SK-N-DZ (cell line): ENCODE measurements at regions not wholly inside any gene's neighbourhood (a gene's known extent, or its start where the extent isn't known, plus 50 kb on each side); places are given as distances from the start of the nearest gene placed in this dataset.

Experiments used
- DNase-seq: peaks from one replicate; pipeline ENCODE4 v3.0.0-alpha.2; 2015; ENCODE audit warnings: low spot score

- no peak for DNase-seq
These were observed 183.2 kb upstream of the DAB2 start for GRCh38 chr5:39608024-39608423.

- DNase-seq: no peak
These were observed 181.8 kb upstream of the DAB2 start for GRCh38 chr5:39606591-39606990.

DNA sequence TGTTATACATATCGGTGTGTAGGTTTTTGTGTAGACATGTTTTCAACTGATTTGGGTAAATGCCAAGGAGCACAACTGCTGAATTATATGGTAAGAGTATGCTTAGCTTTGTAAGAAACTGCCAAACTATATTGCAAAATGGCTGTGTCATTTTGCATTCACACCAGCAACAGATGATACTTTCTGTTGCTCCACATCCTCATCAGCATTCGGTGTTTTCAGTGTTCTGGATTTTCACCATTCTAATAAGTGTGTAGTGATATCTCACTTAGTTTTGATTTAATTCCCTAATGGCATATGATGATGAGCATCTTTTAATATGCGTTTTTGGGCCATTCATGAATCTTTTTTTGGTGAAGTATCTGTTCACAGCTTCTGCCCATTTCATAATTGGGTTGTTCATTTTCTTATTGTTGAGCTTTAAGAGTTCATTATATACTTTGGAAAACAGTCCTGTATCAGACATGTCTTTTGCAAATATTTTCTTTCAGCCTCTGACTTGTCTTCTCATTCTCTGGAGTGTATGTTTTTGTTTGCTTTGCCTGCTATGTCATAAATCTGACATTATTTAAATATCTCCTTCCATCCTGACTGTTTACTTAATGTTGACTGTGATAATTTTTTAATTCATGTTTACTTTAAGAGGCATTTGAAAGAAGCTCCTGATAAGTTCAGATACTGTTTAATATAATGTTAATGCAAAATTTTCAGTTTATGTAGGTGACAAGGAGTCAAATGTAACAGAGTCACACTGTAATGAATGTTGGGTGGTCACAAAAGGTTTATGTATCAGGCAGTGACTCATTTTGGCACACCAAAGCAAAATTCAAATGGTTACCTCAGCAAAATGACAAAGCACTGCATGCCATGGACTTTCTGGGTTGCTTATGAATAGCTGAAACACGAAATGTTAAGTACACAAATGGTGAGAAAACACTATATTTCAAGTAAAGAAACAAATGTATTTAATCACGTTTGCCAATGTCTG, 181.1 kb upstream of the DAB2 start:
- no peak for DNase-seq

- no peak for DNase-seq
These were observed 180.4 kb upstream of the DAB2 start for GRCh38 chr5:39605145-39605544.

DNA sequence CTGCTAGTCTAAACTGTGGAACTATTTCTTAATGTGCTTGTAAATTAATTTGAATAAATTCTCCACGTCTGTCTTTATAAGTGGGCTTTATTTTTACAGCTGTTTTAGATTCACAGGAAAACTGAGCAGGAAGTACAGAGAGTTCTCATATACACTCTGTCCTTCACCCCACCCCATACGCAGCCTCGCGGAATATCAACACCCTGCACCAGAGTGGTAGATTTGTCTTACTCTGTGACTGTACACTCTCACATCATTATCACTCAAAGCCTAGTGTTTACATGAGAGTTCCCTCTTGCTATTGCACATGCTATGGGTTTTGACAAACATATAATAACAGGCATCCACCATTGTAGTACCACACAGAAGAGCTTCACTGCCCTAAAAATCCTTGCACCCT, 179.7 kb upstream of the DAB2 start:
- DNase-seq: no peak

GRCh38 chr5:39599721-39600431, 175.1 kb upstream of the DAB2 start:
- DNase-seq: no peak

DNA sequence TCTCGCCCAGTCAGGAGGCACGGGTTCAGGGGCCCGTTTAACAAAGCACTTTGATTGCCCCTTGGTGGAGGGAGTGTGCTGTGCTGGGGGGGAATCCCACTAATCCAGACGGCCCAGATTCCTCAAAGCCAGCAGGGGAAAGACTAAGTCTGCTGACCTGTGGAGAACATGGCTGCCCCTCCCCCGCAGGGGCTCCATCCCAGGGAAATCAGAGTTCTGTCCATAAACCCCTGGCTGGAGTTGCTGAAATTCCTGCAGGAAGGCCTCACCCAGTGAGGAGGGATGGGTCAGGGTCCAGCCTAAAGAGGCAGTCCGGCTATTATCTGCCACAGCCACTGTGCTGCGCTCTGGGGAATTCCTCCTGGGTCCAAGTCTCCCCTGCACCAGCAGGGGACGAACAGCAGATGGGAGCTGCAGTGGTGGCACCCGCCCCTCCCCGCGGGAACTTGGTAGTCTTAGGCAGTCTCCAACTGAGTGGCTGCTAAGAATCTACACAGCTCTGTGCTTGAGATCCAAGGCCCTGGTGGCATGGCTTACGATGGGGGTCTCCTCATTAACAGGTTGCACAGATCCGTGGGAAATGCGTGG, 174.0 kb upstream of the DAB2 start:
- no peak for DNase-seq

DNA sequence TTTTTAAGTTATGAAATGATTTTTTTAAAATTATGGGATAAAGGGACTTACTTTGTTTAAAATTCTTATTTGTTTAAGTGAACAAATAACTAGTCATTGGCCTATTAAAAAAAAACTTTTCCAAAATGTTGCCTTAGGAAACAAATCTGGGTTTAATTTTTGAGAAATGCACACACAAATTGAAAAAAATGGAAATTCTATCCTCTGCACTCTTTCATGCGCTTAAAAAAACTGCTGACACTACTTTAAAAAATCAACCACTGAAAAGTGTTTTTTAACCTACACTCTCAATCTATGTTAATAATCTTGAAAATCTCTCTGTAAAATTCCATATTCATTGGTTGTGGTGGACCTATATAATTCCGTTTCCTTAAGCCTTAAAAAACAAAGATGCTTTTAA, 163.4 kb upstream of the DAB2 start:
- DNase-seq: no peak

DNA sequence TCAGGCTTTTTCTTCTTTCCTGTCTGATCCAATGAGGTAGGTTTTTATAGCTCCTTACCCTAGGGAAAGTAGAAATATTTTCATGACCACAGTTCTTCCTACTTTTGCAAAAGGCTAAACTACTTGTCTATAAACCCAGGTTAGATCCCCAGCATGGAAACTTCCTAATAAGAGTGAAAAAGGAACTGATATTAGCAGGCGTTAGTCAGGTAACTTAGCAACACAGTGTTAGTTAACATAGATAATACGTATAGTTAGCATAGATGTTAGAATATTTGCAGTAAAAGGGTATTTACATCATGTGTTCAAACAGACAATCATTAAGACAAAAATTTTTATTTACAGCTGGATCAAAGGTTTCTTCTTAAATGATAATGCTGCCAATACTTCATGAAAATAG, 162.9 kb upstream of the DAB2 start:
- no peak for DNase-seq

DNA sequence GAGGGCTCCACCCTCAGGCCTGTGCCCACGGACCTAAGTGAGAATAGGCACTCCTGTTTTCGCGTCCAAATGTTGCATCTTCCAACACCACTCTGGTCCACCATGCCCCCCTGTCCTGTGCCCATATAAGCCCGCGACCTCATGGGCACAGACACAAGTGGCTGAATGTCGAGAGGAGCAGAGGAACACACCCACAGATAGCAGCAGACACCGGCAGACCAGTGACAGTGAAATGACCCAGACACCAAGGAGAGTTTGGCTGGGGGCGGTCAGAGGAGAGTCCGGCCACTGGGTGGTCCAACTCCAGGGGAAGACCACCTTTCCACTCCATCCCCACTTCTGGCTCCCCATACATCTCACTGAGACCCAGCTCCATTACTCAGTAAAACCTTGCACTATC, 161.4 kb upstream of the DAB2 start:
- DNase-seq: no peak

DNA sequence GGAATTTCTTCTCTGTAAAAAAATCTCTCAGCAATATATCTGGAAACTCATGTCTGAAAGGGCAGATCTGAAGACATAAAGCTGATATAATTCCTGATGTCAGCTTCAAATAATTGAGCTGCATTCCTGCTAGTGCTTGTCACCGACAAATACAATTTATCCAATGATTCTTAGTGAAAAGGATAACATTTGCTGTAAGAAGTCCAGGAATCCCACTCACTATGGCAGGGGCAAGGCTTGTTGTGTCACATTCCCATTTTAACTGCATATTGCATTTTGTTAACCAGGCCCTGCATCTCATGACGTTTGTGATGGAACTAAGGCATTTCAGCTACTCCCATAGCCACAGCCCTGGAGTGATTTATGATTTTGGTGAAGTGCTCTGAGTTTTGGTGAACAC, 160.1 kb upstream of the DAB2 start:
- no peak for DNase-seq

DNA sequence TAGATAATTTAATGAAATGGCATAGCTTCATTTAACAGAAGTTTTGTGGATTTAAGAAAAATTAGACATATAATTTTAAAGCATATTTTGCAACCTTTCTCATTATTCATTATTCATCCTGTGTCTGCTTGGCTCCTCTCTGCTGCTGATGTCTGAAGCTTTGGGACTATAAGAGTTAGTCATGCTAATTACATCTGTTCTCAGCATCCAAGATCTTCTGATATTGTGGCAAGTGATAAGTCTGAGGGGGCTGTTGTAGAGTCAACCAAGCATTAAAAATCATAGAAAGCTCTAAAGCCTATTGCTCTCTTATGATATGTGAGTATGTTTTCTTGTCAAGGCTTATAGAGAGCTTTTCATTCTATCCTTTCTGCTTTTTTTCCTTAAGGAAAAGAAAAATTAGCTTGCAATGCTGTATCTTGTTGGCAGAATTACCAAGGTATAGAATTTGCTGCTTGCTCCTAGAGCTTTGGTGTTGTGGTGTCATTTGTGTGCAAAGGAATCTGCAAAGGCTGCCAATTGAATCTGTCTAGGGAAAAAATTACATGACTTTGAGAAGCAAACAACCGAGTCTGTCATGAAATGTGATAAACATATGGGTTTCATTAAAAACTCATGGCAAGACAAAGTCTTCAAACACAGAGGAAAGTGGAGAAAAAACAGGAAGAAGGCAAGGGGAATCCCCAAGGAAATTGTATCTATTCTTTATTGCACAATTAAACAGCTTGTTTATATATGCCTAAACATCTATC, 156.1 kb upstream of the DAB2 start:
- DNase-seq: no peak

DNA sequence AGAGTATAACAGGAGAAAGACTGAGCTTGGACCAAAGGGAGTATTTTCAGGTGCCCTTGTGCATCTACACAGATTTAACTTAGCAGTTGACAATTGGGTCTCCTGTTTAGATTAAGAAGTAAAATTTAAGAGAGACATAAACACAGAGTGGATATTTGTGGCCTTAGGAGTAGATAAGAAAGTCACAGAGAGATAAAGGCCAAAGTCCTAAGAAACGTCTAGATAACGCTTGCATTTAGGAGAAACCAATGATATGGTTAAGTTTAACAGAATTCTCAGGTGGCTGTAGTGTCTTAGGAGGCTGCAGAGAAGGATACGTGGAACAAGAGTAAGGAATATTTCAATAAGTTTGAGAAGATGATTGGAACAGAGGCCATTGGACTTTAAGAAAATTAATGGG, 155.0 kb upstream of the DAB2 start:
- no peak for DNase-seq

- DNase-seq: no peak
These were observed 154.2 kb upstream of the DAB2 start for GRCh38 chr5:39578887-39579497.

DNA sequence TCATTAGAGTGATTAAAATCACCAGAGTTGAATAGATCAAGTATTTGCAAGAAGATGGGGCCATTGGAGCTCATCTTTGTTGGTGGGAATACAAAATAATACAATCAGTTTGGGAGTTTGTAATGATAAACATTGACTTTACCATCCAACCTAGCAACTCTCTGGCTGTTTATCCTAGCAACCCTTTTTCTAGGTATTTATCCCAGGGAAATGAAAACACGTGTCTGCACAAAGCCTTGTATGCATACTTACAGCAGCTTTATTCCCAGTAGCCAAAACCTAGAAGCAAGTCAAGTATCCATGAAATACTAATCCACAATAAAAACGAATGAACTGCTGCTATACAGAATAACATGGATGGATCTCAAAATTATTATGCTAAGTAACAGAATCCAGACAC, 152.7 kb upstream of the DAB2 start:
- DNase-seq: no peak

DNA sequence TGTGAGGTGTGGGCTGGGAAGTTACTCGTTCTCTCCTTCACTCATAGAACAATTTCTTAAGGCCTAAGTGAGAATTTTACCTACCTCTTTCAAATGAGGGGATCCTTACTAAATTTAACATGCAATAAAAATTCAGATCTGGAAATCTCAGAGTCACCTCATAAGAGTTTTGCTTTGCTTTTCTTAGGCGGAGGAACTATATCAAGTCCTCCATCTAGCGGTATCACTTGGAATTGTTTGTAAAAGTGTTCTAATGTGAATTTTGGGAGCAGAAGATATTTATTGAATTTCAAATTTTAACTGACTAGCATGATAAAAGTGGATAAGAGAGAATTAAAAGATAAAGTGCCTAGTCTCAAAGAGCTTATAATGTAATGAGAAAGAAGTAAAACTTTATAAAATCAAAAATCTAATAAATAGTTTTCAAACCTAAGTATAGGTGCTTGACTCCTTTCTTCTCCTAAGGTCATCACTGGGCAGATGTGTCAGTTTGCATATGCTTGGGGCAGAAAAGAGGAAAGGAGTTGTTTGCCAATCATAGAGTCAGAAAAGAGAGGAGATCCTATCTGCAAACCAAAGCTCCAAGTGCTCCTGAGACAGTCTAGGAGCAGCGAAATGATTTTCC, 145.7 kb upstream of the DAB2 start:
- no peak for DNase-seq

- no peak for DNase-seq
These were observed 145.1 kb upstream of the DAB2 start for GRCh38 chr5:39569857-39570256.

- no peak for DNase-seq
These were observed 142.1 kb upstream of the DAB2 start for GRCh38 chr5:39566891-39567290.

DNA sequence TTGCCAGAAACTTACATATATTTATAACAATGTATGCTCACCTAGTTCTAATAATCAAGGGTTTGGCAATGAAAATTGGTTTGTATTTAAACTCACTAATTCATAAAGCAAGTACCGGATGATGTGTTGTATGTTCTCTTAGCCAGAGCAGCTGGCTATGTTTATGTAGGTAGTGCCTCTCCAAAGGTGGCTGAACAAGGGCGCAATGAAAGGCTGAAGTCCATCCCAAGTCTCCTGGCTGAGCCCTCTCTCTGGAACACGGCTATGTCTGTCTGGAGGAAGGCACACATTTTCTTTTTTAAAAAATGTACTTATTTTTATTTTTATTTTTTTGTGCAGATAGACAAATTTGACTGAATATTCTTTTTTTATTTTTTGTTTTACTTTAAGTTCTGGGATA, 141.2 kb upstream of the DAB2 start:
- no peak for DNase-seq

GRCh38 chr5:39561421-39561820, 136.6 kb upstream of the DAB2 start:
- no peak for DNase-seq

DNA sequence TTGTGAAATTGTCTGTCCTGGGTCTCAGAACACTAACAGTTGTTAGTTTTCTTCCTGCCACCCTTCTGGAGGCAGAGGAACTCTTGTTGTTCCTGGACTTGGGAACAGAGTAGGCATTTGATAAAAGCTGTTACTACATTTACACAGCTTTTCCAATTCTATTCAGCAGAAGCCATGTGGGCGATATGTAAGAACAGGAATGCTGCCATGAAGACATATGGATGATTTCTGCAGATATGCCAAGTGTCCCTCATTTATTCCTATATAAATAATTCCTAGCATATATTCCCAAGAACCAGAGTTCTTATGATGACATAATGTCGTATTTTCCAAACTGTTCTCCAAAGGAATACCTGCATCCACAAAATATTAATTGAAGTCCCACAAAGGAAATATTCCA, 135.9 kb upstream of the DAB2 start:
- no peak for DNase-seq
